Right lobe of liver (tissue), 6 donors: ENCODE measurements at regions not wholly inside any gene's neighbourhood (a gene's known extent, or its start where the extent isn't known, plus 50 kb on each side); places are given as distances from the start of the nearest gene placed in this dataset.

Experiments
- ATAC-seq, 4 donors: fragments of 200-7000 bp; cut with Tn5 transposase; one replicate each; pipeline ENCODE4 v1.9.1; 2020; ENCODE audit warnings: mild to moderate bottlenecking in 4 of 4, moderate library complexity in 4 of 4
- DNase-seq, 3 donors: peaks; one replicate each; pipeline ENCODE4 v3.0.0-alpha.2; 2020
- H3K27ac ChIP-seq, 3 donors: fragments of 200-600 bp; one replicate each; pipeline ENCODE4 v1.8.0; 2022
- H3K27me3 ChIP-seq, 2 donors: fragments of 200-600 bp; one replicate each; pipeline ENCODE4 v1.8.0; 2022
- H3K36me3 ChIP-seq, 4 donors: fragments of 200-600 bp; sonication (generic) in 1 of 4; one replicate each; pipeline versions ENCODE4 v1.5.1 to v1.8.0; 2017 to 2022; ENCODE audit warnings: control low read depth in 1 of 4
- H3K4me1 ChIP-seq, 4 donors: fragments of 200-600 bp; sonication (generic) in 1 of 4; one replicate each; pipeline versions ENCODE4 v1.5.1 to v1.8.0; 2017 to 2022; ENCODE audit warnings: control low read depth in 1 of 4
- H3K4me3 ChIP-seq, 3 donors: fragments of 200-600 bp; one replicate each; pipeline ENCODE4 v1.8.0; 2022
- H3K9me3 ChIP-seq, 4 donors: fragments of 200-600 bp; sonication (generic) in 1 of 4; one replicate each; pipeline versions ENCODE4 v1.5.1 to v1.8.0; 2017 to 2022; ENCODE audit warnings: control low read depth in 1 of 4
- CTCF ChIP-seq, 4 donors: fragments of 200-600 bp in 3 of 4; fragments of 450-650 bp in 1 of 4; IDR thresholded peaks; one replicate each; pipeline versions ENCODE4 v1.5.1 to v1.8.0; 2016 to 2022; ENCODE audit warnings: antibody characterized with exemption in 4 of 4, mild to moderate bottlenecking in 2 of 4
- POLR2A ChIP-seq: fragments of 450-650 bp; IDR thresholded peaks from one replicate; pipeline ENCODE4 v1.6.1; 2017; ENCODE audit warnings: antibody characterized with exemption, mild to moderate bottlenecking
- WGBS: methylation state at CpG from one replicate; pipeline ENCODE4 v1.1.6; 2018; ENCODE audit warnings: low coverage, low lambda C conversion rate; ENCODE audit not compliant: insufficient coverage; ENCODE audit errors: missing lambda C conversion rate; 5-methylcytosine and 5-hydroxymethylcytosine counted together
- intact Hi-C, 2 donors: fragments of 100-400 bp; cut with DNase I; formaldehyde crosslinking; loops; one replicate each; pipeline versions ENCODE4 v1.11.2 to v1.14.1; 2022
- donor health status: DM: no; HTN: yes; CAD: no.
- donor health status: DM: no; HTN: no; CAD: no.
- donor health status: DM: no; HTN: no; CAD: no.
- donor health status: DM: no; HTN: yes; CAD: no.
- donor health status: DM: no; HTN: yes; CAD: no.

- no peaks in the 10 kb centered on the region for H3K36me3 ChIP-seq
- no peaks in the 10 kb centered on the region for H3K27me3 ChIP-seq
- H3K4me3 ChIP-seq = no peak overlapping the region
- H3K4me1 ChIP-seq = no peaks in the 10 kb centered on the region
- H3K9me3 ChIP-seq = no peaks in the 10 kb centered on the region
- 35% methylated on average over 1 of the region's 1 CpG for whole genome bisulfite sequencing
- DNase-seq (no peak), ATAC-seq (no peak)
- intact Hi-C loops = no loop called here
- TF ChIP-seq CTCF (IDR thresholded peaks at IDR 0.05) = no peak
- TF ChIP-seq POLR2A = no peak
- no peak overlapping the region for H3K27ac ChIP-seq
These were observed 133.4 kb upstream of the PAPPA start for GRCh38 chr9:116020146-116020545.

GRCh38 chr9:116020801-116021200, 132.8 kb upstream of the PAPPA start:
- no peak for ATAC-seq
- intact Hi-C loops = no loop called here
- TF ChIP-seq CTCF (IDR thresholded peaks at IDR 0.05) (no peak), POLR2A (no peak)
- Histone ChIP-seq H3K4me1 (no peaks in the 10 kb centered on the region), H3K27me3 (no peaks in the 10 kb centered on the region), H3K4me3 (no peak overlapping the region), H3K9me3 (no peaks in the 10 kb centered on the region), H3K27ac (no peak overlapping the region), H3K36me3 (no peaks in the 10 kb centered on the region)
- DNase-seq = no peak

- no peak for DNase-seq
- Histone ChIP-seq H3K27me3 (no peaks in the 10 kb centered on the region), H3K4me1 (peaks cover 0 to 3% (median under 1%) of the 10 kb centered on the region in 4 donors), H3K4me3 (no peak overlapping the region), H3K27ac (no peak overlapping the region), H3K9me3 (no peaks in the 10 kb centered on the region), H3K36me3 (no peaks in the 10 kb centered on the region)
- WGBS = 74% methylated on average over 1 of the region's 1 CpG
- ATAC-seq = no peak
- intact Hi-C loops = no loop called here
- TF ChIP-seq POLR2A = no peak
- TF ChIP-seq CTCF (IDR thresholded peaks at IDR 0.05) = no peak
These were observed 126.5 kb upstream of the PAPPA start for GRCh38 chr9:116027096-116027495.

GRCh38 chr9:116027511-116027910, 126.1 kb upstream of the PAPPA start:
- 62% methylated on average over 1 of the region's 1 CpG for WGBS
- Histone ChIP-seq H3K27ac (no peak overlapping the region), H3K36me3 (no peaks in the 10 kb centered on the region), H3K4me3 (no peak overlapping the region), H3K4me1 (peaks cover 0 to 6% (median 2%) of the 10 kb centered on the region in 4 donors), H3K9me3 (no peaks in the 10 kb centered on the region), H3K27me3 (no peaks in the 10 kb centered on the region)
- DNase-seq = no peak
- TF ChIP-seq CTCF (IDR thresholded peaks at IDR 0.05) (no peak), POLR2A (no peak)
- ATAC-seq = no peak
- intact Hi-C loops = no loop called here

GRCh38 chr9:116027951-116028350, 125.6 kb upstream of the PAPPA start:
- WGBS = 13% methylated on average over 1 of the region's 1 CpG
- no peak for DNase-seq
- TF ChIP-seq POLR2A = no peak
- no peak for TF ChIP-seq CTCF (IDR thresholded peaks at IDR 0.05)
- no peaks in the 10 kb centered on the region for H3K27me3 ChIP-seq
- H3K36me3 ChIP-seq = no peaks in the 10 kb centered on the region
- peaks cover 0 to 9% (median 2%) of the 10 kb centered on the region in 4 donors for H3K4me1 ChIP-seq
- H3K4me3 ChIP-seq = no peak overlapping the region
- ATAC-seq = no peak
- H3K27ac ChIP-seq = no peak overlapping the region
- H3K9me3 ChIP-seq = no peaks in the 10 kb centered on the region
- intact Hi-C loops = no loop called here
